Mesenchymal stem cell (in vitro differentiated cells and primary cell): ENCODE measurements at regions not wholly inside any gene's neighbourhood (a gene's known extent, or its start where the extent isn't known, plus 50 kb on each side); places are given as distances from the start of the nearest gene placed in this dataset.

Source experiments
- DNase-seq: peaks from one replicate; pipeline ENCODE4 v3.0.0-alpha.2; 2013
- H2AFZ ChIP-seq: one replicate; pipeline ENCODE4 v1.6.1; 2013; ENCODE audit warnings: low read depth, mild to moderate bottlenecking, control low read depth, inconsistent platforms, low read length, moderate library complexity
- H2AK5ac ChIP-seq: 2 replicates; pipeline ENCODE4 v1.6.1; 2013; ENCODE audit warnings: low read length, moderate library complexity, mild to moderate bottlenecking, inconsistent platforms; ENCODE audit not compliant: severe bottlenecking
- H2BK120ac ChIP-seq: one replicate; pipeline ENCODE4 v1.6.1; 2013; ENCODE audit warnings: low read depth, mild to moderate bottlenecking, inconsistent platforms, low read length, moderate library complexity
- H2BK12ac ChIP-seq, 2 experiments: one replicate each; pipeline ENCODE4 v1.6.1; 2013; ENCODE audit warnings: inconsistent platforms in 2 of 2, low read length in 2 of 2, mild to moderate bottlenecking in 2 of 2, moderate library complexity in 2 of 2, control low read depth in 1 of 2
- H2BK15ac ChIP-seq: one replicate; pipeline ENCODE4 v1.6.1; 2013; ENCODE audit warnings: mild to moderate bottlenecking, low read depth, inconsistent platforms; ENCODE audit not compliant: poor library complexity, severe bottlenecking
- H2BK5ac ChIP-seq: 2 replicates; pipeline ENCODE4 v1.6.1; 2013; ENCODE audit warnings: low read depth, mild to moderate bottlenecking, low read length, control low read depth, inconsistent platforms; ENCODE audit not compliant: poor library complexity, severe bottlenecking
- H3K14ac ChIP-seq, 2 experiments: one replicate each; pipeline ENCODE4 v1.6.1; 2013; ENCODE audit warnings: inconsistent platforms in 2 of 2, low read length in 2 of 2, control low read depth in 1 of 2, mild to moderate bottlenecking in 1 of 2, moderate library complexity in 1 of 2
- H3K18ac ChIP-seq, 2 experiments: one replicate each; pipeline ENCODE4 v1.6.1; 2013; ENCODE audit warnings: inconsistent platforms in 2 of 2, low read length in 2 of 2, control low read depth in 1 of 2, low read depth in 1 of 2, mild to moderate bottlenecking in 1 of 2
- H3K23ac ChIP-seq, 2 experiments: one replicate each; pipeline ENCODE4 v1.6.1; 2013; ENCODE audit warnings: inconsistent platforms in 2 of 2, low read length in 2 of 2, mild to moderate bottlenecking in 2 of 2, moderate library complexity in 2 of 2, control low read depth in 1 of 2
- H3K27ac ChIP-seq: 2 replicates; pipeline ENCODE4 v1.5.1; 2013; ENCODE audit warnings: mild to moderate bottlenecking, moderate library complexity, low read length, control low read depth, inconsistent platforms; ENCODE audit not compliant: poor library complexity, severe bottlenecking
- H3K27me3 ChIP-seq, 2 experiments: 2 replicates each; pipeline versions ENCODE4 v1.6.1 to v1.7.0; 2013; ENCODE audit warnings: low read length in 2 of 2, mild to moderate bottlenecking in 2 of 2, moderate library complexity in 2 of 2, control low read depth in 1 of 2, inconsistent platforms in 1 of 2; ENCODE audit not compliant: control insufficient read depth in 1 of 2, insufficient read depth in 1 of 2
- H3K36me3 ChIP-seq, 2 experiments: 2 replicates each; pipeline versions ENCODE4 v1.6.1 to v1.7.0; 2013; ENCODE audit warnings: low read length in 2 of 2, control low read depth in 1 of 2, inconsistent platforms in 1 of 2, low read depth in 1 of 2, mild to moderate bottlenecking in 1 of 2; ENCODE audit not compliant: insufficient read depth in 2 of 2, control insufficient read depth in 1 of 2
- H3K4ac ChIP-seq, 2 experiments: one replicate each; pipeline ENCODE4 v1.6.1; 2013; ENCODE audit warnings: inconsistent platforms in 2 of 2, low read length in 2 of 2, mild to moderate bottlenecking in 2 of 2, moderate library complexity in 2 of 2, control low read depth in 1 of 2, low read depth in 1 of 2
- H3K4me1 ChIP-seq: 2 replicates; pipeline ENCODE4 v1.6.1; 2013; ENCODE audit warnings: low read depth, low read length, control low read depth; ENCODE audit not compliant: control insufficient read depth, insufficient read depth
- H3K4me2 ChIP-seq: 2 replicates; pipeline ENCODE4 v1.6.1; 2013; ENCODE audit warnings: low read length, mild to moderate bottlenecking, inconsistent platforms; ENCODE audit not compliant: poor library complexity, severe bottlenecking
- H3K4me3 ChIP-seq, 2 experiments: 2 replicates each; pipeline versions ENCODE4 v1.5.1 to v1.7.0; 2013; ENCODE audit warnings: low read length in 2 of 2, mild to moderate bottlenecking in 2 of 2, control low read depth in 1 of 2, low read depth in 1 of 2; ENCODE audit not compliant: insufficient read depth in 1 of 2
- H3K79me1 ChIP-seq: replicated peaks from 2 replicates; pipeline ENCODE4 v1.6.1; 2013; ENCODE audit warnings: mild to moderate bottlenecking, control low read depth, low read length, inconsistent platforms; ENCODE audit not compliant: poor library complexity, severe bottlenecking
- H3K9ac ChIP-seq: 2 replicates; pipeline ENCODE4 v1.7.0; 2013; ENCODE audit warnings: mild to moderate bottlenecking, low read length, moderate library complexity
- H3K9me3 ChIP-seq: 2 replicates; pipeline ENCODE4 v1.7.0; 2013; ENCODE audit warnings: mild to moderate bottlenecking, low read length; ENCODE audit not compliant: control insufficient read depth
- H4K8ac ChIP-seq: one replicate; pipeline ENCODE4 v1.6.1; 2013; ENCODE audit warnings: inconsistent platforms, mild to moderate bottlenecking, low read length, moderate library complexity
- H4K91ac ChIP-seq: one replicate; pipeline ENCODE4 v1.6.1; 2013; ENCODE audit warnings: mild to moderate bottlenecking, low read length, inconsistent platforms
- WGBS: methylation state at CpG from one replicate; pipeline ENCODE4 v1.1.7; 2013; ENCODE audit warnings: mixed read lengths; 5-methylcytosine and 5-hydroxymethylcytosine counted together

- no peak overlapping the region for H2BK12ac ChIP-seq
- peaks cover 2% of the 10 kb centered on the region for H3K4me1 ChIP-seq
- no peak overlapping the region for H3K4me2 ChIP-seq
- H3K9ac ChIP-seq = peak overlapping the region; percentile 9
- WGBS = no CpG with 5 or more reads among the region's 1 CpG
- no peaks in the 10 kb centered on the region for H3K79me1 ChIP-seq
- no peak overlapping the region for H2AFZ ChIP-seq
- H2BK120ac ChIP-seq = no peak overlapping the region
- no peak overlapping the region for H4K8ac ChIP-seq
- H3K27me3 ChIP-seq = no peaks in the 10 kb centered on the region
- H3K18ac ChIP-seq = peak overlapping the region in 1 of 2 experiments; percentile 28
- no peak overlapping the region for H4K91ac ChIP-seq
- H2AK5ac ChIP-seq = no peak overlapping the region
- no peak overlapping the region for H2BK5ac ChIP-seq
- H3K4ac ChIP-seq = no peak overlapping the region
- H2BK15ac ChIP-seq = no peak overlapping the region
- no peak overlapping the region for H3K27ac ChIP-seq
- H3K14ac ChIP-seq = no peak overlapping the region
- no peaks in the 10 kb centered on the region for H3K36me3 ChIP-seq
- DNase-seq = peak; percentile 59
- H3K4me3 ChIP-seq = no peak overlapping the region
- no peak overlapping the region for H3K23ac ChIP-seq
- no peaks in the 10 kb centered on the region for H3K9me3 ChIP-seq
Observed at GRCh38 chr5:98570661-98571191, 202.7 kb upstream of the RGMB start.

- H3K4me1 ChIP-seq = peaks cover 2% of the 10 kb centered on the region
- H3K4ac ChIP-seq = no peak overlapping the region
- H4K91ac ChIP-seq = no peak overlapping the region
- H2BK120ac ChIP-seq = no peak overlapping the region
- 100% methylated on average over 2 of the region's 4 CpGs for WGBS
- no peak for DNase-seq
- H2AK5ac ChIP-seq = no peak overlapping the region
- H3K4me2 ChIP-seq = no peak overlapping the region
- no peak overlapping the region for H3K23ac ChIP-seq
- H2AFZ ChIP-seq = no peak overlapping the region
- no peak overlapping the region for H3K14ac ChIP-seq
- H4K8ac ChIP-seq = no peak overlapping the region
- no peaks in the 10 kb centered on the region for H3K9me3 ChIP-seq
- no peak overlapping the region for H3K18ac ChIP-seq
- H3K27me3 ChIP-seq = no peaks in the 10 kb centered on the region
- no peak overlapping the region for H3K4me3 ChIP-seq
- no peak overlapping the region for H3K27ac ChIP-seq
- H2BK15ac ChIP-seq = no peak overlapping the region
- H2BK5ac ChIP-seq = no peak overlapping the region
- H2BK12ac ChIP-seq = no peak overlapping the region
- H3K36me3 ChIP-seq = no peaks in the 10 kb centered on the region
- no peak overlapping the region for H3K9ac ChIP-seq
- H3K79me1 ChIP-seq = no peaks in the 10 kb centered on the region
Observed at GRCh38 chr5:98573834-98574320, 199.6 kb upstream of the RGMB start.

GRCh38 chr5:98576275-98576674, 197.2 kb upstream of the RGMB start:
- Histone ChIP-seq H4K91ac (no peak overlapping the region), H3K27ac (no peak overlapping the region), H3K36me3 (no peaks in the 10 kb centered on the region), H2BK15ac (no peak overlapping the region), H4K8ac (no peak overlapping the region), H3K79me1 (no peaks in the 10 kb centered on the region), H3K23ac (no peak overlapping the region), H3K4ac (no peak overlapping the region), H2AFZ (peak overlapping the region; percentile 39), H2BK120ac (no peak overlapping the region), H3K14ac (peak overlapping the region in 1 of 2 experiments; percentile 84), H3K4me2 (no peak overlapping the region), H3K9me3 (no peaks in the 10 kb centered on the region), H2BK12ac (no peak overlapping the region), H3K27me3 (no peaks in the 10 kb centered on the region), H3K4me1 (no peaks in the 10 kb centered on the region), H3K9ac (no peak overlapping the region), H2BK5ac (no peak overlapping the region), H3K18ac (no peak overlapping the region), H2AK5ac (no peak overlapping the region), H3K4me3 (no peak overlapping the region)
- 92% methylated on average over 20 of the region's 20 CpGs for WGBS
- no peak for DNase-seq

GRCh38 chr5:98578438-98578837, 195.0 kb upstream of the RGMB start:
- no peaks in the 10 kb centered on the region for H3K79me1 ChIP-seq
- H2BK15ac ChIP-seq = no peak overlapping the region
- no peak overlapping the region for H3K4ac ChIP-seq
- H3K36me3 ChIP-seq = no peaks in the 10 kb centered on the region
- H3K18ac ChIP-seq = no peak overlapping the region
- no peak overlapping the region for H3K9ac ChIP-seq
- H2AFZ ChIP-seq = no peak overlapping the region
- DNase-seq = no peak
- H4K8ac ChIP-seq = no peak overlapping the region
- H3K14ac ChIP-seq = no peak overlapping the region
- H2BK120ac ChIP-seq = no peak overlapping the region
- H3K27ac ChIP-seq = no peak overlapping the region
- H3K4me2 ChIP-seq = no peak overlapping the region
- no peak overlapping the region for H2BK5ac ChIP-seq
- no peaks in the 10 kb centered on the region for H3K27me3 ChIP-seq
- no peak overlapping the region for H2AK5ac ChIP-seq
- no peak overlapping the region for H3K4me3 ChIP-seq
- H3K4me1 ChIP-seq = no peaks in the 10 kb centered on the region
- no peaks in the 10 kb centered on the region for H3K9me3 ChIP-seq
- WGBS = no CpG with 5 or more reads among the region's 1 CpG
- H4K91ac ChIP-seq = no peak overlapping the region
- H3K23ac ChIP-seq = no peak overlapping the region
- no peak overlapping the region for H2BK12ac ChIP-seq
